HCT116 (cell line): ENCODE measurements at regions not wholly inside any gene's neighbourhood (a gene's known extent, or its start where the extent isn't known, plus 50 kb on each side); places are given as distances from the start of the nearest gene placed in this dataset.

Experiments
- CEBPB ChIP-seq: IDR thresholded peaks from 2 replicates; pipeline ENCODE4 v1.6.1; 2012; ENCODE audit warnings: low read depth
- EZH2 ChIP-seq: fragments of 200-600 bp; sonication (generic); IDR thresholded peaks from 2 replicates; pipeline ENCODE4 v1.6.1; 2017; ENCODE audit warnings: antibody characterized with exemption, mixed run types
- FOSL1 ChIP-seq: IDR thresholded peaks from 2 replicates; pipeline ENCODE4 v1.6.1; 2012; ENCODE audit warnings: low read depth
- POLR2A ChIP-seq: IDR thresholded peaks from 2 replicates; pipeline ENCODE4 v1.7.0; 2011; ENCODE audit warnings: borderline replicate concordance; ENCODE audit not compliant: insufficient read depth, insufficient read length; ENCODE audit errors: extremely low read depth
- RAD21 ChIP-seq: IDR thresholded peaks from 2 replicates; pipeline ENCODE4 v1.6.1; 2012; ENCODE audit warnings: low read depth, mild to moderate bottlenecking
- YY1 ChIP-seq: IDR thresholded peaks from 2 replicates; pipeline ENCODE4 v1.6.1; 2011; ENCODE audit warnings: low read length, low read depth, moderate library complexity, mild to moderate bottlenecking; ENCODE audit not compliant: insufficient replicate concordance; ENCODE audit errors: extremely low read depth
- TF ChIP-seq, protein P1 (sequence below), 3 experiments: fragments of 200-600 bp in 1 of 3; sonication (generic) in 1 of 3; IDR thresholded peaks in 2 of 3; conservative IDR thresholded peaks in 1 of 3; 2 replicates each; pipeline ENCODE4 v1.5.1; 2012 to 2017; ENCODE audit warnings: low read depth in 2 of 3, low read length in 2 of 3, antibody characterized with exemption in 1 of 3, borderline replicate concordance in 1 of 3, control low read depth in 1 of 3, mild to moderate bottlenecking in 1 of 3, mixed read lengths in 1 of 3, mixed run types in 1 of 3, moderate library complexity in 1 of 3; ENCODE audit not compliant: insufficient read depth in 1 of 3
- TF ChIP-seq, protein P2 (sequence below): IDR thresholded peaks from 2 replicates; pipeline ENCODE4 v1.6.1; 2012; ENCODE audit warnings: low read depth

DNA sequence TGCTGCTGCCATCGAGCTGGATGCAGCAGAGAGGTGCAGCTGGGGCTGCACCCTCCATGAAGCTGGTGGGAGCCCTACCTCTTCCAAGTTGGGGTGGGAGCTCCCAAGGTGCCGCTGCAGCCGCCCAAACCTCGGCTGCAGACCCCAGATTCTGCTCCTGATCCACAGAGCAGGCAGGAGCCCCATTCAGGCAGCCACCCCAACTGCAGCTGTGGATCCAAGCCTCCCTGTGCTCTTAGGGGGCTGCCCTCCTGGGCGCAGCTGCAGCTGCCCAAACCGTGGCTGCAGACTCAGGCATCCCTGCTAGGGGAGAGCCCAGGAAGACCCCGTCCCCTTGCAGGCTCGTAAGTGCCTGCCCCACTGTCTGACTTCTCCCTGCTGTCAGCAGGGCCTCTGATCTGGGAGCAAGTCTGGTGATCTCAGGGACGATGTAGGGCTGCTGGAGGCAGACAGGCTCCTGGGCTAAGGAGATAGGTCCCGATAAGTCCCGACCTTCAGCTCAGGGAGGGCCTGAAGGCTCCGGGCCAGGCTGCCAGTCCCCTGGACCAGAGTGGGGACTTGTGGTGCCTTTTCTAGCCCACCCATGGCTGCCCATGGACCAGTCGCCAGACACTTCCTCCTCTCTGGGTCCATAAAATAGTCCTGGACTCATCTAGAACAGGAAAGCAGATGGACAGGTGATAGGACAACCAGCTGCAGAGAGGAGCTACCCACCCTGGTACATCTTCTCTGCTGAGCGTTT, 767.1 kb upstream of the CDH7 start:
- TF ChIP-seq, protein P1, sequence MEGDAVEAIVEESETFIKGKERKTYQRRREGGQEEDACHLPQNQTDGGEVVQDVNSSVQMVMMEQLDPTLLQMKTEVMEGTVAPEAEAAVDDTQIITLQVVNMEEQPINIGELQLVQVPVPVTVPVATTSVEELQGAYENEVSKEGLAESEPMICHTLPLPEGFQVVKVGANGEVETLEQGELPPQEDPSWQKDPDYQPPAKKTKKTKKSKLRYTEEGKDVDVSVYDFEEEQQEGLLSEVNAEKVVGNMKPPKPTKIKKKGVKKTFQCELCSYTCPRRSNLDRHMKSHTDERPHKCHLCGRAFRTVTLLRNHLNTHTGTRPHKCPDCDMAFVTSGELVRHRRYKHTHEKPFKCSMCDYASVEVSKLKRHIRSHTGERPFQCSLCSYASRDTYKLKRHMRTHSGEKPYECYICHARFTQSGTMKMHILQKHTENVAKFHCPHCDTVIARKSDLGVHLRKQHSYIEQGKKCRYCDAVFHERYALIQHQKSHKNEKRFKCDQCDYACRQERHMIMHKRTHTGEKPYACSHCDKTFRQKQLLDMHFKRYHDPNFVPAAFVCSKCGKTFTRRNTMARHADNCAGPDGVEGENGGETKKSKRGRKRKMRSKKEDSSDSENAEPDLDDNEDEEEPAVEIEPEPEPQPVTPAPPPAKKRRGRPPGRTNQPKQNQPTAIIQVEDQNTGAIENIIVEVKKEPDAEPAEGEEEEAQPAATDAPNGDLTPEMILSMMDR (IDR thresholded peaks at IDR 0.05 in 2 of 3, conservative IDR thresholded peaks at IDR 0.05 in 1 of 3; ENCODE audit: borderline replicate concordance in 1 of 3, insufficient read depth in 1 of 3, low read depth in 2 of 3, low read length in 2 of 3), result no peak
- TF ChIP-seq POLR2A (no peak), FOSL1 (no peak), RAD21 (no peak), EZH2 (no peak), YY1 (no peak), CEBPB (no peak)
- TF ChIP-seq, protein P2, sequence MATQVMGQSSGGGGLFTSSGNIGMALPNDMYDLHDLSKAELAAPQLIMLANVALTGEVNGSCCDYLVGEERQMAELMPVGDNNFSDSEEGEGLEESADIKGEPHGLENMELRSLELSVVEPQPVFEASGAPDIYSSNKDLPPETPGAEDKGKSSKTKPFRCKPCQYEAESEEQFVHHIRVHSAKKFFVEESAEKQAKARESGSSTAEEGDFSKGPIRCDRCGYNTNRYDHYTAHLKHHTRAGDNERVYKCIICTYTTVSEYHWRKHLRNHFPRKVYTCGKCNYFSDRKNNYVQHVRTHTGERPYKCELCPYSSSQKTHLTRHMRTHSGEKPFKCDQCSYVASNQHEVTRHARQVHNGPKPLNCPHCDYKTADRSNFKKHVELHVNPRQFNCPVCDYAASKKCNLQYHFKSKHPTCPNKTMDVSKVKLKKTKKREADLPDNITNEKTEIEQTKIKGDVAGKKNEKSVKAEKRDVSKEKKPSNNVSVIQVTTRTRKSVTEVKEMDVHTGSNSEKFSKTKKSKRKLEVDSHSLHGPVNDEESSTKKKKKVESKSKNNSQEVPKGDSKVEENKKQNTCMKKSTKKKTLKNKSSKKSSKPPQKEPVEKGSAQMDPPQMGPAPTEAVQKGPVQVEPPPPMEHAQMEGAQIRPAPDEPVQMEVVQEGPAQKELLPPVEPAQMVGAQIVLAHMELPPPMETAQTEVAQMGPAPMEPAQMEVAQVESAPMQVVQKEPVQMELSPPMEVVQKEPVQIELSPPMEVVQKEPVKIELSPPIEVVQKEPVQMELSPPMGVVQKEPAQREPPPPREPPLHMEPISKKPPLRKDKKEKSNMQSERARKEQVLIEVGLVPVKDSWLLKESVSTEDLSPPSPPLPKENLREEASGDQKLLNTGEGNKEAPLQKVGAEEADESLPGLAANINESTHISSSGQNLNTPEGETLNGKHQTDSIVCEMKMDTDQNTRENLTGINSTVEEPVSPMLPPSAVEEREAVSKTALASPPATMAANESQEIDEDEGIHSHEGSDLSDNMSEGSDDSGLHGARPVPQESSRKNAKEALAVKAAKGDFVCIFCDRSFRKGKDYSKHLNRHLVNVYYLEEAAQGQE, result no peak
